ENCODE measurements at regions not wholly inside any gene's neighbourhood (a gene's known extent, or its start where the extent isn't known, plus 50 kb on each side); places are given as distances from the start of the nearest gene placed in this dataset.
"Not testable (repeated sequence)": the region's sequence is repeated elsewhere in the genome, so short reads cannot be mapped to it uniquely, and the experiment has no call there.

DNA sequence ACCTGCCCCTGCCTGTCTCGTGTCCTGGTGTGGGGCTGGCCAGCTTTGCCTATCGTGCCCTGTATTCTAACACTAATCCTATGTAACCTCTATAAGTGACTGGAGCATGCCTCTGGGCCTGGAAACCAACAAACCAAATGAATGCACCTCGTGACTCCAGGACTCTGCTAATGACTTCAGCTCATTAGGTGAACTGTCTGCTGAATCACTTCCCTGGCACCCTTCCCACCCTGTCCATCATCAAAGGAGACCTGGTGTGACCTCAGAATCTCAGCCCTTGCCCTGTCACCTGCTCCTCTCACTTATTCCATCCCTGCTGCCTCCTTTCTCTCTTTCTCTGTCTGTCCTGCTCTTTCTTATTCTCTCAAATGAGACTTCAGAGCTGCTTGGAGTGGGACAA lies 322.4 kb downstream of the CBLN1 start:
- H3K27me3 ChIP-seq, result no peaks in the 10 kb centered on the region
- no peak overlapping the region for H3K27ac ChIP-seq
- ATAC-seq (no peak), DNase-seq (no peak)
- TF ChIP-seq POLR2A (IDR thresholded peaks at IDR 0.05), result no peak
- TF ChIP-seq, protein P1, sequence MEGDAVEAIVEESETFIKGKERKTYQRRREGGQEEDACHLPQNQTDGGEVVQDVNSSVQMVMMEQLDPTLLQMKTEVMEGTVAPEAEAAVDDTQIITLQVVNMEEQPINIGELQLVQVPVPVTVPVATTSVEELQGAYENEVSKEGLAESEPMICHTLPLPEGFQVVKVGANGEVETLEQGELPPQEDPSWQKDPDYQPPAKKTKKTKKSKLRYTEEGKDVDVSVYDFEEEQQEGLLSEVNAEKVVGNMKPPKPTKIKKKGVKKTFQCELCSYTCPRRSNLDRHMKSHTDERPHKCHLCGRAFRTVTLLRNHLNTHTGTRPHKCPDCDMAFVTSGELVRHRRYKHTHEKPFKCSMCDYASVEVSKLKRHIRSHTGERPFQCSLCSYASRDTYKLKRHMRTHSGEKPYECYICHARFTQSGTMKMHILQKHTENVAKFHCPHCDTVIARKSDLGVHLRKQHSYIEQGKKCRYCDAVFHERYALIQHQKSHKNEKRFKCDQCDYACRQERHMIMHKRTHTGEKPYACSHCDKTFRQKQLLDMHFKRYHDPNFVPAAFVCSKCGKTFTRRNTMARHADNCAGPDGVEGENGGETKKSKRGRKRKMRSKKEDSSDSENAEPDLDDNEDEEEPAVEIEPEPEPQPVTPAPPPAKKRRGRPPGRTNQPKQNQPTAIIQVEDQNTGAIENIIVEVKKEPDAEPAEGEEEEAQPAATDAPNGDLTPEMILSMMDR (IDR thresholded peaks at IDR 0.05 in 4 of 5, conservative IDR thresholded peaks at IDR 0.05 in 1 of 5), result no peak
- no peaks in the 10 kb centered on the region for H3K9me3 ChIP-seq
- in situ Hi-C loops (cut with MboI; ENCODE audit: low sequenced_read_pairs in 4 of 4) (no loop called here), intact Hi-C loops (cut with DNase I; ENCODE audit: low total_unique reads) (no loop called here)
- H3K4me1 ChIP-seq, result no peaks in the 10 kb centered on the region
- no peak overlapping the region for H3K4me3 ChIP-seq
- no peaks in the 10 kb centered on the region for H3K36me3 ChIP-seq

DNA sequence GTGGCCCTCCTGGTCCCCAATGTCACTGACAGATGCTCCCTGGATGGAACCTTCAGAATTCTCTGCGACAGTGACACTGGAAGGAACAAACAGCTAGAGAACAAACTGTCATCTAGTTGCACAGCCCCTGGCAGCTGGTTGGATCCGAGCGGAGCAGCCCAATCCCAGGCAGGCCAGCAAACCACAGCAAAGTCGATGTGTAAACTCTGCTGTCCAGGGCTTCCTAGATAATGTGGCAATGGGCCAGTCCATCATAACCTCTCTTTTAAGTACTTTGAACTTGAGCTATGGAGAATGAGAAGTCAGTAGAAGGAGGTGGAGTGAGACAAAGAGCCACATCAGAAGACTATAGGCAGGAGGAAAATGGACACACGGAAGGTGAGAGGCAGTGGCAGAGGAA lies 323.0 kb downstream of the CBLN1 start:
- intact Hi-C loops (cut with DNase I; ENCODE audit: low total_unique reads), result no loop called here
- Histone ChIP-seq H3K36me3 (no peaks in the 10 kb centered on the region), H3K27me3 (no peaks in the 10 kb centered on the region), H3K4me3 (no peak overlapping the region), H3K4me1 (no peaks in the 10 kb centered on the region), H3K27ac (no peak overlapping the region), H3K9me3 (no peaks in the 10 kb centered on the region)
- TF ChIP-seq, protein P1 (IDR thresholded peaks at IDR 0.05 in 4 of 5, conservative IDR thresholded peaks at IDR 0.05 in 1 of 5), result no peak
- no peak for TF ChIP-seq POLR2A (IDR thresholded peaks at IDR 0.05)
- no peak for ATAC-seq
- no peak for DNase-seq
- in situ Hi-C loops (cut with MboI; ENCODE audit: low sequenced_read_pairs in 4 of 4), result no loop called here

DNA sequence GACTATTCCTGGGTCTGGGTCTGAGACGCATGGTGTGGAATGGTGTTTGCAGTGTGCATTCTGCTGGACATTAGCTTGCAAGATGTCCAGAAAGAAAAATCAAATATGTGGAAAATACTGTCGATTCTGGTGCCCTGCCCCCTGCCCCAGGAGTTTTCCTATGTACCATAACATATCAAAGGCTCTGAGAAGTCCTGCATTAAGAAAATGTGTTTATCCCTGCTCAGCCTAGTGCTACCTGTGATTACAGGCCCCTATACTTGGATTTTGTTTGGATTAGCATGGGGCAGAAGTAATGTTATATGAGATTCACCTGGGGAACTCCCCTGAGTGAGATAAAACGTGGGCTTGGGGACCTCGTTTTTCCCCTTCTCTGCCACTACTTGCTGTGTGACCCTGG lies 325.0 kb downstream of the CBLN1 start:
- in situ Hi-C loops (cut with MboI; ENCODE audit: low sequenced_read_pairs in 4 of 4) (no loop called here), intact Hi-C loops (cut with DNase I; ENCODE audit: low total_unique reads) (no loop called here)
- no peak for TF ChIP-seq POLR2A (IDR thresholded peaks at IDR 0.05)
- TF ChIP-seq, protein P1 (IDR thresholded peaks at IDR 0.05 in 4 of 5, conservative IDR thresholded peaks at IDR 0.05 in 1 of 5), result no peak
- H3K4me1 ChIP-seq, result no peaks in the 10 kb centered on the region
- H3K27me3 ChIP-seq, result no peaks in the 10 kb centered on the region
- no peak for ATAC-seq
- no peaks in the 10 kb centered on the region for H3K36me3 ChIP-seq
- no peak for DNase-seq
- no peak overlapping the region for H3K27ac ChIP-seq
- H3K4me3 ChIP-seq, result no peak overlapping the region
- no peaks in the 10 kb centered on the region for H3K9me3 ChIP-seq

DNA sequence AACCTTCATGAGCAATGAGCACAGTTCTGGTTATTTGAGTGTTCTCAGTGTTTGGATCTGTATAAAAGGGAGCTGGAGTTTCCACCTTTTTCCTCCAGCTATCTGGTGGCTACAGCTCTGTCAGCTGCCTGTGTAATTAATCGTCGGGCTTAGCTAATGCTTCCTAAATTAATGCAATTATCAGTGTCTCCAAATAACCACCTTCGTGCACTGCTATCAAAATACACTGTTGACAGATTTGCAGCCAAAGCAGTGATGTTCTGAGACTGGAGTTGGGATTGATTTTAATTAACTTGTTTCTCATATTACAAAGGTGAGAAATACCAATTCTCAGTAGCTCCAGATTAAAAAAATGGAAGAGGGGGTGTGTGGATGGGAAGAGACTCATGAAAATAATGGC lies 325.8 kb downstream of the CBLN1 start:
- H3K27me3 ChIP-seq, result no peaks in the 10 kb centered on the region
- in situ Hi-C loops (cut with MboI; ENCODE audit: low sequenced_read_pairs in 4 of 4) (no loop called here), intact Hi-C loops (cut with DNase I; ENCODE audit: low total_unique reads) (no loop called here)
- TF ChIP-seq, protein P1 (IDR thresholded peaks at IDR 0.05 in 4 of 5, conservative IDR thresholded peaks at IDR 0.05 in 1 of 5), result no peak
- no peak for TF ChIP-seq POLR2A (IDR thresholded peaks at IDR 0.05)
- H3K4me3 ChIP-seq, result no peak overlapping the region
- H3K27ac ChIP-seq, result no peak overlapping the region
- DNase-seq (no peak), ATAC-seq (no peak)
- no peaks in the 10 kb centered on the region for H3K36me3 ChIP-seq
- no peaks in the 10 kb centered on the region for H3K9me3 ChIP-seq
- no peaks in the 10 kb centered on the region for H3K4me1 ChIP-seq

DNA sequence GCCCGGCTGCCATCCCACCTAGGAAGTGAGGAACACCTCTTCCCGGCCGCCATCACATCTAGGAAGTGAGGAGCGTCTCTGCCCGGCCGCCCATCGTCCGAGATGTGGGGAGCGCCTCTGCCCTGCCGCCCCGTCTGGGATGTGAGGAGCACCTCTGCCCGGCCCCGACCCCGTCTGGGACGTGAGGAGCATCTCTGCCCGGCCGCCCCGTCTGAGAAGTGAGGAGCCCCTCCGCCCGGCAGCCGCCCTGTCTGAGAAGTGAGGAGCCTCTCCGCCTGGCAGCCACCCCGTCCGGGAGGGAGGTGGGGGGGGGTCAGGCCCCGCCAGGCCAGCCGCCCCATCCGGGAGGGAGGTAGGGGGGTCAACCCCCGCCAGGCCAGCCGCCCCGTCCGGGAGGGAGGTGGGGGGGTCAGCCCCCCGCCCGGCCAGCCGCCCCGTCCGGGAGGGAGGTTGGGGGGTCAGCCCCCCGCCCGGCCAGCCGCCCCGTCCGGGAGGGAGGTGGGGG lies 330.0 kb downstream of the CBLN1 start:
- H3K36me3 ChIP-seq; intact Hi-C loops (cut with DNase I; ENCODE audit: low total_unique reads); H3K9me3 ChIP-seq; H3K4me3 ChIP-seq; H3K27ac ChIP-seq; DNase-seq; H3K27me3 ChIP-seq; H3K4me1 ChIP-seq; in situ Hi-C loops (cut with MboI; ENCODE audit: low sequenced_read_pairs in 4 of 4); ATAC-seq: not testable (repeated sequence)

All from gastrocnemius medialis (tissue), 4 donors.